HG02678 (cell line): ENCODE measurements at regions not wholly inside any gene's neighbourhood (a gene's known extent, or its start where the extent isn't known, plus 50 kb on each side); places are given as distances from the start of the nearest gene placed in this dataset.

Experiments used
- ATAC-seq: cut with Tn5 transposase; IDR thresholded peaks from one replicate; pipeline ENCODE4 v1.9.1; 2021; ENCODE audit warnings: mild to moderate bottlenecking, moderate library complexity; ENCODE audit not compliant: unreplicated experiment

- ATAC-seq = no peak
These were observed 90.6 kb downstream of the TNFSF13B start for GRCh38 chr13:108360139-108360538.

- no peak for ATAC-seq
These were observed 92.3 kb downstream of the TNFSF13B start for GRCh38 chr13:108361769-108362168.

GRCh38 chr13:108363666-108364065 lies 94.1 kb downstream of the TNFSF13B start:
- no peak for ATAC-seq

DNA sequence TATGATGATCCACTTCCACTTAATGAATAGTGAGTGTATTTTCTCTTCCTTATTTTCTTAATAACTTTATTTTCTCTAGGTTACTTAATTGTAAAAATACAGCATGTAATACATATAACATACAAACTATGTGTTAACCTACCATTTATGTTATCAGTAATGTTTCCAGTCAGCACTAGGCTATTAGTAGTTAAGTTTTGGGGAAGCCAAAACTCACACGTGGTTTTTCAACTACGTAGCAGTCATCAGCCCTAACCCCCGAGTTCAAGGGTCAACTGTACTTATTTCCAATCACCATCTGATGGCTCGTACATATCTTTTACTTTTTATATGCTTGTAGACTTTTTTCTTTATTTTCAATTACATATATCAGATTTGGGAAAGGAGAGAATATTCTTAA lies 95.7 kb downstream of the TNFSF13B start:
- ATAC-seq = no peak

DNA sequence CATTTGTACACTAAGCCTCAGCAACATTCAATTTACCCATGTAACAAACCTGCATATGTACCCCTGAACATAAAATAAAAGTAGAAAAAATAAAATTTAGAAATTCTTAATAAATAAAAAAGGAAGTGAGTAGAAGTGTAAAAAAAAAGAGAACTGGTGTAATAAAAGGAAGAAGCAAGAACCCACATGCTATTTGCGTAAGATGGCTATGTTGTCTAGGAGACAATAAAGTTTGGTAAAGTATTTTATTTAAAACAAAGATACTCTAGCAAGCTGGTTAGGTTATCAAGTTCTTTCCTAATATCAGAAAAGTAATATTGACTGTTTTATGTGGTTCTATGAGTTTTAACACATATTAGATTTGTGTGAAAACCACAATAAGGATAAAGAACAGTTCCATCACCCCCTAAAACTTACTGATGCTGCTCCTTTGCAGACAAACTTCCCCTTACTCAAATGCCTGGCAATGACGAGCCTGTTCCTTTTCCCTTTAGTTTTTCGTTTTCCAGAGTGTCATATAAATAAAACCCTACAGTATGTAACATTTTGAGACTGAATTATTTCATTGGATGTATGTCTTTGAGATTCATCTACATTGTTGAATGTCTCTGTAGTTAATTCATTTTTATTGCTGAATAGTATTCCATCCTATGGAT lies 98.9 kb downstream of the TNFSF13B start:
- no peak for ATAC-seq

- no peak for ATAC-seq
These were observed 99.9 kb downstream of the TNFSF13B start for GRCh38 chr13:108369412-108369811.

DNA sequence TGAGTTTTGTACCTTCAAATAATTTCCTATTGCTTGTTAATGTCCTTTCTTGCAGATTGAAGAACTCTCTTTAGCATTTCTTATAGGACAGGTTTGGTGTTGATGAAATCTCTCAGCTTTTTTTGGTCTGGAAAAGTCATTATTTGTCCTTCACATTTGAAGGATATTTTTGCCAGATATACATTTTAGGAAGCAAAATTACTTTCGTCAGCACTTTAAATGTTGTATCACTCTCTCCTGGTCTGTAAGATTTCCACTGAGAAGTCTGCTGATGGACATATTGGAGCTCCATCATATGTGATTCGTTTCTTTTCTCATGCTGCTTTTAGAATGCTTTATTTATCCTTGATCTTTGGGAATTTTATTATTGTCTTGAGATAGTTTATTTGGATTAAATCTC lies 105.5 kb downstream of the TNFSF13B start:
- no peak for ATAC-seq

DNA sequence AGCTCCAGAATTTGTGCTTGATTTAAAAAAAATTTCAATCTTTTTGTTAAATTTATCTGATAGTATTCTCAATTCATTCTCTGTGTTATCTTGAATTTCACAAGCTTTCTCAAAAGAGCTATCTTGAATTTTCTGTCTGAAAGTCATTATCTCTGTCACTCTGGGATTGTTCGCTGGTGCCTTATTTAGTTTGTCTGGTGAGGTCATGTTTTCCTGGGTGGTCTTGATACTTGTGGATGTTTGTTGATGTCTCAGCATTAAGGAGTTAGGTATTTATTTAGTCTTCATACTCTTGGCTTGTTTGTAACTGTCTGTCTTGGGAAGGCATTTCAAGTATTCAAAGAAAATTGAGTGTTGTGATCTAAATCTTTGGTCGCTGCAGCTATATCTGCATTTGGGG lies 106.3 kb downstream of the TNFSF13B start:
- no peak for ATAC-seq

DNA sequence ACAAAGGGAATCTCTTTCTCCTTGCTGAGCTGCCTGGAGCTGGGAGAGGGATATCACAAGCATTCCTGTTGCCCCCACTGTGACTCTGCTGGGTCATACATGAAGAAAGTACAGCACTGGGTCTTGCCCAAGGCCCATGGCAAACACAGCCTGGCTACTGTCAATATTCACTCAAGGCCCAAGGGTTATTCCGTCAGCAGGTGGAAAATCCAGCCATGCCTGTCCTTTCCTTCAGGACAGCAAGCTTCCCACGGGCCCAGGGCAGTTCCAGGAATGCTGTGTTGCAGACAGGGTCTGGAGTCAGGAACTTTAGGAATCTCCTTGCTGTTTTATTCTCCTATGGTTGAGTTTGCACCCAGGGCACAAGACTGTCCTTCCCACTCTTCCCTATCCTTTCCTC lies 106.8 kb downstream of the TNFSF13B start:
- no peak for ATAC-seq

- no peak for ATAC-seq
These were observed 108.2 kb downstream of the TNFSF13B start for GRCh38 chr13:108377646-108378206.

DNA sequence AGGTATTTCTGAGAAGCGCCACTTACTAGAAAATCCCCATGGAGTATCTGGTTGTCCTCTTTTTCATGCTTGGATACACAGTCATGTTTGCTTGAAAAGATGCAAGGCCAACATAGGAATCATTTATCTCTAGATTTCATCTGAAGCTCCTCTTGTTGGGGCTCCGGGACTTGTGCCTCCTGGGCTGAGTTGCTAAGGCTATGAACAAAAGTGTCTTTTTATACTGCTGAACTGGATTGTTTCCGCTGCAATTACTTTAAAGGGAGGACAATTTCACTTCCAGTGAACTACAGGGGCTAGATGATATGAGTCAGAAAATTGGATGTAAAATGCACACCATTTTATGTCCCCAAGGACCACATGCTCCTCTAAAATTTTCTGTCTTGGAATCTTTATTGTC lies 114.1 kb downstream of the TNFSF13B start:
- no peak for ATAC-seq

DNA sequence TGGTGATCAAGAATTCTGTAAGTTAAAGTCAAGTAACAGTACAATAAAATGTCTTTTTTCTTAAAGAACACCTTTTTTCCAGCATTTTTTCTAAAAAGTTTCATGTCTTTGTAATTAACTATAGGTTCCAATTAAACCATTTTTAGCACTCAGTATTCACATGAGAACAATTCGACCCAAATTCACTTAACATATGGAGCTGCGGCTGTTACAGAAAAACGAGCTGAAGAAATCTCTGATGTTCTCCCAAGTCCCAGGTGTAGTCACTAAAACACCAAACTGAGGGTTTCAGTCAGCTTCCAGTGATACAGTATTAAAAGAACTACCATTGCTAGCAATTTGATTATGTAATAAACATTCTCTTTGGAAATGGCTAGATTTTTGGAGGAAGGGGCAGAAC lies 117.6 kb downstream of the TNFSF13B start:
- no peak for ATAC-seq

DNA sequence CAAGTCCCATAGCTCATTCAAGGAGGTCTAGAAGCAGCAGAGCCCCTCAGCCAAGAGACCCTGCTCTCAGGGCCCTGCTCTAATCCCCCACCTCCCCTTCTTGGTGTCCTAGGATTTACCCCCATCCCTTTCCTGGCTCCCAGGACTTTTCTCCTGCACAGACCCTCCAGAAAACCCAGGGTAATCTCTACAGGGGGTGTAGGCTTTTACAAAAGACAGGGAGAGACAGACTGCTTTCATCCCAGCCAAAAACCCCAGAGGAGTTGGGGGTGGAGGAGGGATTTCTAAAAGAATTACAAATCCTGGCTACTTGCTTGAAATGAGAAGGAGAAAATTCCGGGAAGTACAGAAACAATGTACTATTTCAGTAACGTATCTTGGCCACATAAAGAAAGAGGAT lies 133.3 kb downstream of the TNFSF13B start:
- ATAC-seq = no peak

- no peak for ATAC-seq
These were observed 138.0 kb downstream of the TNFSF13B start for GRCh38 chr13:108407495-108407894.

DNA sequence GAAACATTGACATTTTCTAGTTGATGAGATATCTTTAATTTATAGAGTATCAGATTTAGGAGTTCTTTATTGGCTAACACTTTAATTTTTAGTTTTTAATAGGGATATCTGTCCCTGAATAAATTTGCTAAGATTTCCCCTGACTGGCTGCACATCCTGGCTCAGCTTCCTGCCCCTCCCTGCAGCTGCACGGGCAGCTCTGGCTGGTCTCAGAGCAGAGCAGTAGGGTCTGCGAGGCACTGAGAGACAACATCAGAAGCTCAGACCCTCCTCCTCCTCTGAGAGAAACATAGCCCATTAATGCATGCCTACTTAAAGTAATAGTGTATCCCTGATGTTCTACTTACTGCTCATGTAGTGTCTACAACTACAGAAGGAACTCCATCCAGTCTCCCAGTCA lies 139.2 kb downstream of the TNFSF13B start:
- ATAC-seq = no peak

- no peak for ATAC-seq
These were observed 140.2 kb downstream of the TNFSF13B start for GRCh38 chr13:108409730-108410129.

- ATAC-seq = no peak
These were observed 150.2 kb downstream of the TNFSF13B start for GRCh38 chr13:108419768-108420167.

- ATAC-seq = no peak
These were observed 155.5 kb downstream of the TNFSF13B start for GRCh38 chr13:108425056-108425455.

DNA sequence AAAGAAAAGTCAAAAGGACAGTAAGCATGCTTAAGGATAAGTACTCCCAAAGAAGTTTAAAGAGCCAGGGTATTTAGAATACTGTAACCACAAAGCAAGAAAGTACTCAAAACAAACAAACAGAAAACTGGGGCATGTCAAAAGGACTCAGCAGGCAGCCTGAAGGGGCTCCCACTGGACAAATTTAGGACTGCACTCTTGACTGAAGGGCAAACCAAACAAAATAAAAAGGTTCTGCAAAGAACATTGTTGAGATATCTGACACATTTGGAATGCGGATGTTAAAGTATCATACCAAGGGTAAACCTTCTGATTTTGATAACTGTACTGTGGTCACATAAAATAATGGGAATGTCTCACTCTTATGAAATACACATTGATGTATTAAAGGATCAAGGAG lies 157.4 kb downstream of the TNFSF13B start:
- ATAC-seq = no peak

DNA sequence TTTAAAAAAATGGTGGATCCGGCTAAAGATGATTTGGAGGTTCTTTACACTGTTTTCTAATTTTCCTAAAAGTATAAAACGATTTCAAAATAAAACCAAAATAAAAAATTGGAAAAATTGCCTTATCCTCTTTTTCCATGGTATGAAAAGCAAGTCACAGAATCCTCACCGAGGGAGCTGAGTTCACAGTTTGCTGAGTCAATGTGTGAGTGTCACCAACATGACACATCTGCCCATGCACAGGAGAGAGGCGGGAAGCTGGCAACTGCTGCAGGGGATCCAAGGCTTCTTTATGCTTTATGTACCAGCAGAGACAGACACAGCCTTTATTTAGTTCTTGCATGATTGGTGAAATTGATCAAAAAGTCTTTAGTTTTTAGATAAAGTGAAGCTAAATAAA lies 157.8 kb downstream of the TNFSF13B start:
- no peak for ATAC-seq

GRCh38 chr13:108428691-108429090 lies 159.2 kb downstream of the TNFSF13B start:
- no peak for ATAC-seq

- ATAC-seq = no peak
These were observed 164.6 kb downstream of the TNFSF13B start for GRCh38 chr13:108433976-108434755.
